Panc1 (cell line): ENCODE measurements at regions not wholly inside any gene's neighbourhood (a gene's known extent, or its start where the extent isn't known, plus 50 kb on each side); places are given as distances from the start of the nearest gene placed in this dataset.

Source experiments
- ATAC-seq: fragments of 200-7000 bp; cut with Tn5 transposase; 2 replicates; pipeline ENCODE4 v1.9.1; 2020; ENCODE audit warnings: mild to moderate bottlenecking, moderate library complexity
- BruUV-seq: library from RNA; stranded (reverse); fragments of 400-500 nt; replicated peaks from 2 replicates; lab custom pipeline; 2021; lab: Mats Ljungman, UMichigan
- CTCF ChIA-PET: fragments of 300-600 bp; sonication (Branson Sonifier 250); formaldehyde crosslinking; loops from one replicate; lab custom pipeline; 2022; ENCODE audit warnings: antibody characterized with exemption; lab: Charles Lee
- POLR2A ChIA-PET: fragments of 300-600 bp; sonication (Branson Sonifier 250); formaldehyde crosslinking; loops from one replicate; lab custom pipeline; 2022; ENCODE audit warnings: antibody characterized with exemption; lab: Charles Lee
- DNase-seq: peaks from one replicate; pipeline ENCODE4 v3.0.0-alpha.2; 2010; ENCODE audit warnings: low read depth, low spot score
- H3K27ac ChIP-seq: 2 replicates; pipeline ENCODE4 v1.5.1; 2011; ENCODE audit warnings: mild to moderate bottlenecking, low read length, inconsistent platforms
- H3K27me3 ChIP-seq: fragments of 200-500 bp; sonication (Bioruptor generic); 2 replicates; pipeline ENCODE4 v1.6.0; 2014; ENCODE audit warnings: low read length, inconsistent platforms; ENCODE audit not compliant: control insufficient read depth, insufficient read depth
- H3K36me3 ChIP-seq: fragments of 200-500 bp; sonication (Bioruptor generic); 2 replicates; pipeline ENCODE4 v1.5.1; 2014; ENCODE audit warnings: inconsistent platforms, mild to moderate bottlenecking, low read length, moderate library complexity; ENCODE audit not compliant: control insufficient read depth, insufficient read depth
- H3K4me1 ChIP-seq: 2 replicates; pipeline ENCODE4 v1.5.1; 2011; ENCODE audit warnings: inconsistent platforms, mild to moderate bottlenecking, low read length, moderate library complexity; ENCODE audit not compliant: control insufficient read depth, insufficient read depth
- H3K4me3 ChIP-seq, 2 experiments: 2 replicates each; pipeline ENCODE4 v1.5.1; 2011 to 2012; ENCODE audit warnings: low read depth in 2 of 2, low read length in 2 of 2, mild to moderate bottlenecking in 2 of 2, inconsistent platforms in 1 of 2, moderate library complexity in 1 of 2
- H3K9me3 ChIP-seq: fragments of 200-500 bp; sonication (Bioruptor generic); 2 replicates; pipeline ENCODE4 v1.5.1; 2014; ENCODE audit warnings: low read depth, mild to moderate bottlenecking, inconsistent platforms, low read length, moderate library complexity; ENCODE audit not compliant: control insufficient read depth, insufficient read depth
- POLR2AphosphoS5 ChIP-seq: IDR thresholded peaks from 2 replicates; pipeline ENCODE4 v1.6.1; 2012; ENCODE audit warnings: mild to moderate bottlenecking, low read depth, low read length, moderate library complexity
- SIN3A ChIP-seq: IDR thresholded peaks from 2 replicates; pipeline ENCODE4 v1.6.1; 2012; ENCODE audit warnings: low read depth, mild to moderate bottlenecking, low read length, moderate library complexity, borderline replicate concordance; ENCODE audit not compliant: insufficient read depth
- TCF7L2 ChIP-seq: IDR thresholded peaks from 2 replicates; pipeline ENCODE4 v1.6.1; 2011; ENCODE audit warnings: mild to moderate bottlenecking, low read depth, low read length, inconsistent platforms
- in situ Hi-C: cut with HindIII; loops from 2 replicates; pipeline ENCODE4 v1.10.0; 2016; ENCODE audit warnings: low sequenced_read_pairs, low pct_unique_long_range_greater_than_20kb
- intact Hi-C: fragments of 100-400 bp; cut with micrococcal nuclease; formaldehyde crosslinking; loops from one replicate; pipeline ENCODE4 v1.10.0; 2022; ENCODE audit not compliant: unreplicated experiment
- TF ChIP-seq, protein P1 (sequence below): fragments of 450-650 bp; IDR thresholded peaks from 2 replicates; pipeline ENCODE4 v1.5.1; 2017; ENCODE audit warnings: mild to moderate bottlenecking
- TF ChIP-seq, protein P2 (sequence below), 2 experiments: IDR thresholded peaks; 2 replicates each; pipeline ENCODE4 v1.6.1; 2011 to 2012; ENCODE audit warnings: low read depth in 2 of 2, control low read depth in 1 of 2, low read length in 1 of 2, mild to moderate bottlenecking in 1 of 2, moderate library complexity in 1 of 2; ENCODE audit not compliant: insufficient read depth in 1 of 2

DNA sequence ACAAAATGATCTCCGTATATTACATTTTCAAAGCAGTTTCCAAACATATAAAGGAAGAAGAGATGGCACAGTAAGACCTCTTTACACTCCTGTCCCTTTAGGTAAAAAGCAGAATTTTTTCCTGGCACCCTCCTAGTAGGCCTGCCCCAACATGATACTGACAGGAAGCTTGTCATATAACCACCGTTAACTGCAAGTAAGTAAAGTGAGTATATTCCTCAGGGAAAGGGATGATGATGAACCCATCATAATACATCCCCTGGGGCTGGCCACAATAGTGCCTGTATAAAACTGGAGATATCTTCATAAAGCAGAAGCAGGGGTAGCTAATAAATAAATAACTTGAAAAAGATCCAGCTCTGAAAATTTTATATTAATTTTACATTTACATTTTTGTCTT is 893.0 kb downstream of the DIPK2A start:
- Histone ChIP-seq H3K36me3 (no peaks in the 10 kb centered on the region), H3K4me3 (no peak overlapping the region), H3K27me3 (no peaks in the 10 kb centered on the region), H3K27ac (no peak overlapping the region), H3K9me3 (no peaks in the 10 kb centered on the region; the same call in 1 of the 2 replicates), H3K4me1 (no peaks in the 10 kb centered on the region)
- intact Hi-C loops (no loop called here), in situ Hi-C loops (no loop called here)
- ChIA-PET POLR2A (no interaction called here), CTCF (no interaction called here)
- ATAC-seq (no peak), DNase-seq (no peak)
- TF ChIP-seq, protein P1, sequence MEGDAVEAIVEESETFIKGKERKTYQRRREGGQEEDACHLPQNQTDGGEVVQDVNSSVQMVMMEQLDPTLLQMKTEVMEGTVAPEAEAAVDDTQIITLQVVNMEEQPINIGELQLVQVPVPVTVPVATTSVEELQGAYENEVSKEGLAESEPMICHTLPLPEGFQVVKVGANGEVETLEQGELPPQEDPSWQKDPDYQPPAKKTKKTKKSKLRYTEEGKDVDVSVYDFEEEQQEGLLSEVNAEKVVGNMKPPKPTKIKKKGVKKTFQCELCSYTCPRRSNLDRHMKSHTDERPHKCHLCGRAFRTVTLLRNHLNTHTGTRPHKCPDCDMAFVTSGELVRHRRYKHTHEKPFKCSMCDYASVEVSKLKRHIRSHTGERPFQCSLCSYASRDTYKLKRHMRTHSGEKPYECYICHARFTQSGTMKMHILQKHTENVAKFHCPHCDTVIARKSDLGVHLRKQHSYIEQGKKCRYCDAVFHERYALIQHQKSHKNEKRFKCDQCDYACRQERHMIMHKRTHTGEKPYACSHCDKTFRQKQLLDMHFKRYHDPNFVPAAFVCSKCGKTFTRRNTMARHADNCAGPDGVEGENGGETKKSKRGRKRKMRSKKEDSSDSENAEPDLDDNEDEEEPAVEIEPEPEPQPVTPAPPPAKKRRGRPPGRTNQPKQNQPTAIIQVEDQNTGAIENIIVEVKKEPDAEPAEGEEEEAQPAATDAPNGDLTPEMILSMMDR, result no peak
- TF ChIP-seq, protein P2, sequence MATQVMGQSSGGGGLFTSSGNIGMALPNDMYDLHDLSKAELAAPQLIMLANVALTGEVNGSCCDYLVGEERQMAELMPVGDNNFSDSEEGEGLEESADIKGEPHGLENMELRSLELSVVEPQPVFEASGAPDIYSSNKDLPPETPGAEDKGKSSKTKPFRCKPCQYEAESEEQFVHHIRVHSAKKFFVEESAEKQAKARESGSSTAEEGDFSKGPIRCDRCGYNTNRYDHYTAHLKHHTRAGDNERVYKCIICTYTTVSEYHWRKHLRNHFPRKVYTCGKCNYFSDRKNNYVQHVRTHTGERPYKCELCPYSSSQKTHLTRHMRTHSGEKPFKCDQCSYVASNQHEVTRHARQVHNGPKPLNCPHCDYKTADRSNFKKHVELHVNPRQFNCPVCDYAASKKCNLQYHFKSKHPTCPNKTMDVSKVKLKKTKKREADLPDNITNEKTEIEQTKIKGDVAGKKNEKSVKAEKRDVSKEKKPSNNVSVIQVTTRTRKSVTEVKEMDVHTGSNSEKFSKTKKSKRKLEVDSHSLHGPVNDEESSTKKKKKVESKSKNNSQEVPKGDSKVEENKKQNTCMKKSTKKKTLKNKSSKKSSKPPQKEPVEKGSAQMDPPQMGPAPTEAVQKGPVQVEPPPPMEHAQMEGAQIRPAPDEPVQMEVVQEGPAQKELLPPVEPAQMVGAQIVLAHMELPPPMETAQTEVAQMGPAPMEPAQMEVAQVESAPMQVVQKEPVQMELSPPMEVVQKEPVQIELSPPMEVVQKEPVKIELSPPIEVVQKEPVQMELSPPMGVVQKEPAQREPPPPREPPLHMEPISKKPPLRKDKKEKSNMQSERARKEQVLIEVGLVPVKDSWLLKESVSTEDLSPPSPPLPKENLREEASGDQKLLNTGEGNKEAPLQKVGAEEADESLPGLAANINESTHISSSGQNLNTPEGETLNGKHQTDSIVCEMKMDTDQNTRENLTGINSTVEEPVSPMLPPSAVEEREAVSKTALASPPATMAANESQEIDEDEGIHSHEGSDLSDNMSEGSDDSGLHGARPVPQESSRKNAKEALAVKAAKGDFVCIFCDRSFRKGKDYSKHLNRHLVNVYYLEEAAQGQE (IDR thresholded peaks at IDR 0.05; ENCODE audit: insufficient read depth in 1 of 2, low read depth in 2 of 2, low read length in 1 of 2), result no peak
- TF ChIP-seq TCF7L2, result no peak
- no peak for TF ChIP-seq SIN3A
- no peak for TF ChIP-seq POLR2AphosphoS5
- BruUV-seq, result no TSS peak

DNA sequence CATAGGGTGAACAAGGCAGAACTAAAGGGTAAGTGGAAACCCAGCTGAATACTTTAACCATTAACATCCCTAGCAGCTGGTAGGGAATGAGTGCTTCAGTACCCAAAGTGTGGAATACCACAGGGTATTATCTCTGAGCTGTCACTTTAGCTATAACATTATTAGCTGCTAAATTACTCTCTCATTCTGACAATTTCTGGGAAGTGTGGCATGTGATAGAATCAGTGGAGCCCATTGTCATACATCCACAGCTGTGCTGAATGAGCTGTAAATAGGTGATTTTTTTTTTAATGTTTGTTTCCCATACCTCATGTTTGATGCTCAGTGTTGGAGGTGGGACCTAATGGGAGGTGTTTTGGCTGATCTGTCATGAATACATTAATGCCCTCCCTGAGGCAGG is 894.3 kb downstream of the DIPK2A start:
- intact Hi-C loops (no loop called here), in situ Hi-C loops (no loop called here)
- no peaks in the 10 kb centered on the region for H3K36me3 ChIP-seq
- TF ChIP-seq TCF7L2 (no peak), POLR2AphosphoS5 (no peak), SIN3A (no peak)
- TF ChIP-seq, protein P2 (IDR thresholded peaks at IDR 0.05; ENCODE audit: insufficient read depth in 1 of 2, low read depth in 2 of 2, low read length in 1 of 2), result no peak
- TF ChIP-seq, protein P1, result no peak
- no peaks in the 10 kb centered on the region; the same call in 1 of the 2 replicates for H3K9me3 ChIP-seq
- H3K4me3 ChIP-seq, result no peak overlapping the region
- CTCF ChIA-PET, result no interaction called here
- DNase-seq (no peak), ATAC-seq (no peak)
- no peaks in the 10 kb centered on the region for H3K4me1 ChIP-seq
- H3K27me3 ChIP-seq, result no peaks in the 10 kb centered on the region
- POLR2A ChIA-PET, result no interaction called here
- no peak overlapping the region for H3K27ac ChIP-seq
- BruUV-seq, result no TSS peak
